MM.1S (cell line): ENCODE measurements at regions not wholly inside any gene's neighbourhood (a gene's known extent, or its start where the extent isn't known, plus 50 kb on each side); places are given as distances from the start of the nearest gene placed in this dataset.

ENCODE experiments used
- DNase-seq: peaks from one replicate; pipeline ENCODE4 v3.0.0-alpha.2; 2015
- H2AFZ ChIP-seq: fragments of 300-600 bp; sonication (generic); 2 replicates; pipeline ENCODE4 v1.6.0; 2016; ENCODE audit warnings: antibody characterized with exemption, low read length
- H3F3A ChIP-seq: fragments of 300-600 bp; sonication (generic); 2 replicates; pipeline ENCODE4 v1.6.1; 2016; ENCODE audit warnings: mild to moderate bottlenecking, antibody characterized with exemption, low read length, moderate library complexity, mixed read lengths; ENCODE audit not compliant: insufficient read depth
- H3K27ac ChIP-seq: fragments of 300-600 bp; sonication (generic); 2 replicates; pipeline ENCODE4 v1.5.1; 2016; ENCODE audit warnings: mild to moderate bottlenecking, low read length
- H3K27me3 ChIP-seq: fragments of 300-600 bp; sonication (generic); replicated peaks from 2 replicates; pipeline ENCODE4 v1.6.0; 2016; ENCODE audit warnings: low read length; ENCODE audit not compliant: insufficient read depth
- H3K36me3 ChIP-seq: fragments of 300-600 bp; sonication (generic); replicated peaks from 2 replicates; pipeline ENCODE4 v1.6.1; 2016; ENCODE audit warnings: mild to moderate bottlenecking, low read length, mixed read lengths; ENCODE audit not compliant: insufficient read depth
- H3K4me1 ChIP-seq: fragments of 300-600 bp; sonication (generic); 2 replicates; pipeline ENCODE4 v1.6.1; 2016; ENCODE audit warnings: low read length, mixed read lengths
- H3K4me2 ChIP-seq: fragments of 300-600 bp; sonication (generic); 2 replicates; pipeline ENCODE4 v1.6.0; 2016; ENCODE audit warnings: low read depth, low read length
- H3K4me3 ChIP-seq: fragments of 300-600 bp; sonication (generic); 2 replicates; pipeline ENCODE4 v1.5.1; 2016; ENCODE audit warnings: low read length, mixed read lengths
- H3K79me2 ChIP-seq: fragments of 300-600 bp; sonication (generic); 2 replicates; pipeline ENCODE4 v1.6.1; 2016; ENCODE audit warnings: mixed run types, low read length, mixed read lengths
- H3K9ac ChIP-seq: fragments of 300-600 bp; sonication (generic); 2 replicates; pipeline ENCODE4 v1.6.1; 2016; ENCODE audit warnings: low read length, mixed read lengths
- H3K9me2 ChIP-seq: fragments of 300-600 bp; sonication (generic); replicated peaks from 2 replicates; pipeline ENCODE4 v1.6.1; 2016; ENCODE audit warnings: mild to moderate bottlenecking, low read length, mixed read lengths; ENCODE audit not compliant: insufficient read depth
- H3K9me3 ChIP-seq: fragments of 300-600 bp; sonication (generic); replicated peaks from 2 replicates; pipeline ENCODE4 v1.6.1; 2016; ENCODE audit warnings: mild to moderate bottlenecking, low read length, mixed read lengths; ENCODE audit not compliant: insufficient read depth
- H4K20me1 ChIP-seq: fragments of 300-600 bp; sonication (generic); 2 replicates; pipeline ENCODE4 v1.6.1; 2016; ENCODE audit warnings: mild to moderate bottlenecking, low read length, moderate library complexity, mixed read lengths; ENCODE audit not compliant: insufficient read depth
- EZH2 ChIP-seq: fragments of 300-600 bp; sonication (generic); optimal IDR thresholded peaks from 2 replicates; pipeline ENCODE3; 2017; ENCODE audit warnings: low read depth, mild to moderate bottlenecking, antibody characterized with exemption, low read length, mixed read lengths
- EZH2phosphoT487 ChIP-seq: fragments of 300-600 bp; sonication (generic); IDR thresholded peaks from 2 replicates; pipeline ENCODE4 v1.6.1; 2018; ENCODE audit warnings: antibody characterized with exemption, low read length
- TF ChIP-seq, protein P1 (sequence below): fragments of 300-600 bp; sonication (generic); IDR thresholded peaks from 2 replicates; pipeline ENCODE4 v1.5.1; 2016; ENCODE audit warnings: antibody characterized with exemption, low read length, mixed read lengths

- no peak for TF ChIP-seq EZH2
- TF ChIP-seq, protein P1, sequence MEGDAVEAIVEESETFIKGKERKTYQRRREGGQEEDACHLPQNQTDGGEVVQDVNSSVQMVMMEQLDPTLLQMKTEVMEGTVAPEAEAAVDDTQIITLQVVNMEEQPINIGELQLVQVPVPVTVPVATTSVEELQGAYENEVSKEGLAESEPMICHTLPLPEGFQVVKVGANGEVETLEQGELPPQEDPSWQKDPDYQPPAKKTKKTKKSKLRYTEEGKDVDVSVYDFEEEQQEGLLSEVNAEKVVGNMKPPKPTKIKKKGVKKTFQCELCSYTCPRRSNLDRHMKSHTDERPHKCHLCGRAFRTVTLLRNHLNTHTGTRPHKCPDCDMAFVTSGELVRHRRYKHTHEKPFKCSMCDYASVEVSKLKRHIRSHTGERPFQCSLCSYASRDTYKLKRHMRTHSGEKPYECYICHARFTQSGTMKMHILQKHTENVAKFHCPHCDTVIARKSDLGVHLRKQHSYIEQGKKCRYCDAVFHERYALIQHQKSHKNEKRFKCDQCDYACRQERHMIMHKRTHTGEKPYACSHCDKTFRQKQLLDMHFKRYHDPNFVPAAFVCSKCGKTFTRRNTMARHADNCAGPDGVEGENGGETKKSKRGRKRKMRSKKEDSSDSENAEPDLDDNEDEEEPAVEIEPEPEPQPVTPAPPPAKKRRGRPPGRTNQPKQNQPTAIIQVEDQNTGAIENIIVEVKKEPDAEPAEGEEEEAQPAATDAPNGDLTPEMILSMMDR, result no peak
- TF ChIP-seq EZH2phosphoT487, result no peak
- H3F3A ChIP-seq, result no peaks in the 10 kb centered on the region
- H3K4me3 ChIP-seq, result no peak overlapping the region
- DNase-seq, result no peak
- H3K36me3 ChIP-seq, result no peaks in the 10 kb centered on the region
- H2AFZ ChIP-seq, result no peak overlapping the region
- no peaks in the 10 kb centered on the region for H3K9me2 ChIP-seq
- H3K4me1 ChIP-seq, result no peaks in the 10 kb centered on the region
- no peaks in the 10 kb centered on the region for H3K79me2 ChIP-seq
- no peak overlapping the region for H3K9ac ChIP-seq
- no peak overlapping the region for H3K4me2 ChIP-seq
- H3K27ac ChIP-seq, result no peak overlapping the region
- H3K9me3 ChIP-seq, result no peaks in the 10 kb centered on the region
- H3K27me3 ChIP-seq, result no peaks in the 10 kb centered on the region
- H4K20me1 ChIP-seq, result no peaks in the 10 kb centered on the region
Observed at GRCh38 chr10:130428936-130429335, 292.7 kb downstream of the GLRX3 start.

DNA sequence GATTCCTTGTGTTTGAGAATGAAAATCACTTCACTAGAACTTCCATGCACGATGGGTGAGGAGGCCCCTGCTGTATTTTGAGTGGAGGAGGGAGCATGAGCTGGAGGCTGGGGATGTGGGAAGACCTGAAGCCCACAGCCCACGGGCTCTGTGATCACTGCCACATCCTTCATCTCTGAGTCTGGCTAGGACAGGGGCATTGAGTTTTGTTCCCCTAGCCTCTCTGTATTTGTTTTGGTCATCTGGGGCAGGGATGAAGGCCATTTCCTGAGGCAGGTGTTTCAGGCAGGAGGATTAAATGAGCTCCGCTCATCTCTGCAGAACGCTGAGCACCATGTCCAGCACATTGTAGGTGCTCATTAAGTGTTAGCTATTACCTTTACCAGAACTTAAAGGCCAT lies 293.6 kb downstream of the GLRX3 start:
- Histone ChIP-seq H3K9me2 (no peaks in the 10 kb centered on the region), H4K20me1 (no peaks in the 10 kb centered on the region), H3K4me2 (no peak overlapping the region), H3K4me3 (no peak overlapping the region), H3K79me2 (no peaks in the 10 kb centered on the region), H3K4me1 (no peaks in the 10 kb centered on the region), H2AFZ (no peak overlapping the region), H3K9ac (no peak overlapping the region), H3K27me3 (no peaks in the 10 kb centered on the region), H3K27ac (no peak overlapping the region), H3K9me3 (no peaks in the 10 kb centered on the region), H3K36me3 (no peaks in the 10 kb centered on the region), H3F3A (no peaks in the 10 kb centered on the region)
- no peak for DNase-seq
- no peak for TF ChIP-seq EZH2phosphoT487
- TF ChIP-seq, protein P1, result no peak
- no peak for TF ChIP-seq EZH2

- no peaks in the 10 kb centered on the region for H4K20me1 ChIP-seq
- H3K4me3 ChIP-seq, result no peak overlapping the region
- no peak for DNase-seq
- no peak overlapping the region for H3K4me2 ChIP-seq
- no peaks in the 10 kb centered on the region for H3K79me2 ChIP-seq
- TF ChIP-seq EZH2phosphoT487 (no peak), EZH2 (no peak)
- TF ChIP-seq, protein P1, result no peak
- H3K9me3 ChIP-seq, result no peaks in the 10 kb centered on the region
- no peaks in the 10 kb centered on the region for H3K27me3 ChIP-seq
- no peaks in the 10 kb centered on the region for H3K4me1 ChIP-seq
- no peak overlapping the region for H3K9ac ChIP-seq
- no peaks in the 10 kb centered on the region for H3F3A ChIP-seq
- H3K36me3 ChIP-seq, result no peaks in the 10 kb centered on the region
- H3K9me2 ChIP-seq, result no peaks in the 10 kb centered on the region
- H2AFZ ChIP-seq, result no peak overlapping the region
- H3K27ac ChIP-seq, result no peak overlapping the region
Observed at GRCh38 chr10:130430291-130430690, 294.1 kb downstream of the GLRX3 start.
